B cell (primary cell): ENCODE measurements at regions not wholly inside any gene's neighbourhood (a gene's known extent, or its start where the extent isn't known, plus 50 kb on each side); places are given as distances from the start of the nearest gene placed in this dataset.

Source experiments
- ATAC-seq: fragments of 200-7000 bp; cut with Tn5 transposase; one replicate; pipeline ENCODE4 v1.10.0; 2021; ENCODE audit warnings: low read depth, mild to moderate bottlenecking, moderate number of reproducible peaks, moderate library complexity
- CTCF ChIA-PET: fragments of 350-600 bp; sonication (Branson Sonifier 250); formaldehyde crosslinking; loops from one replicate; lab custom pipeline; 2021; ENCODE audit warnings: antibody characterized with exemption, inconsistent platforms; lab: Charles Lee
- POLR2A ChIA-PET: fragments of 350-600 bp; sonication (Branson Sonifier 250); formaldehyde crosslinking; loops from one replicate; lab custom pipeline; 2021; ENCODE audit warnings: antibody characterized with exemption; lab: Charles Lee
- DNase-seq: peaks from one replicate; pipeline ENCODE4 v3.0.0; 2013
- H2AFZ ChIP-seq: 2 replicates; pipeline ENCODE4 v1.6.1; 2012; ENCODE audit warnings: mild to moderate bottlenecking, low read depth, low read length; ENCODE audit not compliant: insufficient read depth, poor library complexity, severe bottlenecking
- H3K27ac ChIP-seq, 2 donors: 1 replicate in 1 of 2; 2 replicates in 1 of 2; pipeline ENCODE4 v1.5.1; 2012 to 2013; ENCODE audit warnings: low read length in 2 of 2, mild to moderate bottlenecking in 2 of 2, moderate library complexity in 1 of 2
- H3K27me3 ChIP-seq, 4 experiments: fragments of 200-600 bp in 1 of 4; sonication (generic) in 1 of 4; replicated peaks in 1 of 4; 1 replicate in 2 of 4; 2 replicates in 2 of 4; pipeline versions ENCODE4 v1.6.1 to v1.7.0; 2013 to 2016; ENCODE audit warnings: low read length in 3 of 4, mild to moderate bottlenecking in 2 of 4, mixed read lengths in 1 of 4, moderate library complexity in 1 of 4; ENCODE audit not compliant: insufficient read depth in 4 of 4, control insufficient read depth in 3 of 4; ENCODE audit errors: control extremely low read depth in 1 of 4
- H3K36me3 ChIP-seq, 2 experiments: replicated peaks in 1 of 2; 1 replicate in 1 of 2; 2 replicates in 1 of 2; pipeline versions ENCODE4 v1.6.1 to v1.7.1; 2013; ENCODE audit warnings: low read length in 1 of 2; ENCODE audit not compliant: insufficient read depth in 2 of 2, control insufficient read depth in 1 of 2; ENCODE audit errors: control extremely low read depth in 1 of 2, extremely low read depth in 1 of 2
- H3K4me1 ChIP-seq, 2 donors: fragments of 200-600 bp in 1 of 2; sonication (generic) in 1 of 2; 1 replicate in 1 of 2; 2 replicates in 1 of 2; pipeline versions ENCODE4 v1.5.1 to v1.6.1; 2013 to 2017; ENCODE audit warnings: low read length in 2 of 2; ENCODE audit not compliant: control insufficient read depth in 2 of 2, insufficient read depth in 2 of 2
- H3K4me2 ChIP-seq: replicated peaks from 2 replicates; pipeline ENCODE3; 2012; ENCODE audit warnings: mild to moderate bottlenecking, low read depth, low read length; ENCODE audit not compliant: poor library complexity, severe bottlenecking
- H3K4me3 ChIP-seq, 5 experiments: fragments of 200-600 bp in 1 of 5; sonication (generic) in 1 of 5; 1 replicate in 3 of 5; 2 replicates in 2 of 5; pipeline versions ENCODE4 v1.5.1 to v1.7.0; 2011 to 2016; ENCODE audit warnings: low read length in 4 of 5, mild to moderate bottlenecking in 4 of 5, low read depth in 2 of 5, control low read depth in 1 of 5, moderate library complexity in 1 of 5; ENCODE audit not compliant: insufficient read depth in 1 of 5; ENCODE audit errors: control extremely low read depth in 1 of 5, extremely low read depth in 1 of 5
- H3K79me2 ChIP-seq: fragments of 200-600 bp; sonication (generic); one replicate; pipeline ENCODE4 v1.6.0; 2016; ENCODE audit warnings: low read length; ENCODE audit not compliant: control insufficient read depth, insufficient read depth
- H3K9ac ChIP-seq: fragments of 200-600 bp; sonication (generic); 2 replicates; pipeline ENCODE4 v1.6.1; 2017; ENCODE audit warnings: mild to moderate bottlenecking, low read length, moderate library complexity
- H3K9me3 ChIP-seq, 3 donors: one replicate each; pipeline versions ENCODE4 v1.6.1 to v1.7.1; 2013; ENCODE audit warnings: low read length in 2 of 3; ENCODE audit not compliant: control insufficient read depth in 2 of 3, insufficient read depth in 1 of 3; ENCODE audit errors: control extremely low read depth in 1 of 3
- H4K20me1 ChIP-seq: 2 replicates; pipeline ENCODE4 v1.6.0; 2012; ENCODE audit warnings: mild to moderate bottlenecking, low read length; ENCODE audit not compliant: insufficient read depth, control insufficient read depth, poor library complexity, severe bottlenecking
- H3K27ac Mint-ChIP-seq: one replicate; pipeline ENCODE4 v1.8.0; 2021; ENCODE audit warnings: mixed read lengths
- H3K27me3 Mint-ChIP-seq: one replicate; pipeline ENCODE4 v1.8.0; 2021; ENCODE audit warnings: mixed read lengths
- H3K4me1 Mint-ChIP-seq: one replicate; pipeline ENCODE4 v1.8.0; 2021; ENCODE audit warnings: mixed read lengths
- H3K4me3 Mint-ChIP-seq: one replicate; pipeline ENCODE4 v1.8.0; 2021; ENCODE audit warnings: mixed read lengths
- H3K9me3 Mint-ChIP-seq: one replicate; pipeline ENCODE4 v1.8.0; 2022; ENCODE audit warnings: mixed read lengths; ENCODE audit not compliant: insufficient read depth
- EZH2 ChIP-seq: IDR thresholded peaks from 2 replicates; pipeline ENCODE4 v1.6.1; 2012; ENCODE audit warnings: borderline replicate concordance, low read depth, mild to moderate bottlenecking, moderate library complexity, low read length; ENCODE audit not compliant: insufficient read depth, poor library complexity, severe bottlenecking
- WGBS: methylation state at CpG from one replicate; pipeline ENCODE4 v1.1.5; 2013; ENCODE audit warnings: missing lambda C conversion rate; ENCODE audit not compliant: insufficient coverage; 5-methylcytosine and 5-hydroxymethylcytosine counted together
- intact Hi-C: fragments of 100-400 bp; cut with micrococcal nuclease; formaldehyde crosslinking; loops from one replicate; pipeline ENCODE4 v1.10.0; 2022
- TF ChIP-seq, protein P1 (sequence below): fragments of 200-600 bp; IDR thresholded peaks from one replicate; pipeline ENCODE4 v1.8.0; 2022; ENCODE audit warnings: antibody characterized with exemption, mild to moderate bottlenecking

DNA sequence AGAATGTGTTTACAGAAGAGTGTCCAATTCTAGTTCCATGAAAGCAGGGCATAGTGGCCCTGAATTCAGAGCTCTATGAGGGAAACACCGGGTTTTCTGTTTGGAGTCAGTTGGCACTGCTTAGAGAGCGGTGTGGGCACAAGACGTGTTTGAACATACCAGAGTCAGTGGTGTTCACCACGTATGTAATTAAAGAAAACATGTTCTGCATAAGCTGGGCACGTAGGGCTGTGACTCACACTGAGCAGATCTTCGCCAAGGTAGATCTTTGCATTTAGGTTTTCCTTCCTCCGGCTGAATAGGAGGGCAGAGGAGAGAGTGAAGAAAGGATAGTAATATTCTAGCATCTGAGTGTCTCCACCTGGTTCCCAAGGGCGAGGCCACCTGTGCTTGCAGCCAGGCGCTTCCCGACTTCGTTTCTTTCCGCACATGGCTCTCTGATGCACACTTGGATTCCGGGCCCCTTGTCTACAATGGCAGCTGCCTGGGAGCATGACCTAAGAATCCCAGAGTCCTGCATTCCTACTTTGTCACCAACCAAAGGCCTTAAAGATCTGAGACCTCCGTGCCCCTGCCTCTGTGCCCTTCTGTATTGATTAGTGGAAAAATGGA lies 136.2 kb downstream of the ERMARD start:
- CTCF ChIA-PET, result no interaction called here
- Histone ChIP-seq H3K79me2 (no peaks in the 10 kb centered on the region), H3K36me3 (no peaks in the 10 kb centered on the region), H3K27ac (no peak overlapping the region), H4K20me1 (no peaks in the 10 kb centered on the region), H3K27me3 (peaks cover 0 to 3% (median 0%) of the 10 kb centered on the region in 4 experiments), H3K4me1 (no peaks in the 10 kb centered on the region), H3K9ac (no peak overlapping the region), H3K9me3 (peaks cover 0 to 19% (median 12%) of the 10 kb centered on the region in 3 donors), H3K4me2 (no peak overlapping the region), H2AFZ (no peak overlapping the region), H3K4me3 (no peak overlapping the region)
- POLR2A ChIA-PET, result no interaction called here
- Mint-ChIP-seq H3K27ac (no peak overlapping the region), H3K9me3 (peaks cover 4% of the 10 kb centered on the region), H3K4me1 (no peaks in the 10 kb centered on the region), H3K4me3 (no peak overlapping the region), H3K27me3 (peaks cover 24% of the 10 kb centered on the region)
- TF ChIP-seq, protein P1, sequence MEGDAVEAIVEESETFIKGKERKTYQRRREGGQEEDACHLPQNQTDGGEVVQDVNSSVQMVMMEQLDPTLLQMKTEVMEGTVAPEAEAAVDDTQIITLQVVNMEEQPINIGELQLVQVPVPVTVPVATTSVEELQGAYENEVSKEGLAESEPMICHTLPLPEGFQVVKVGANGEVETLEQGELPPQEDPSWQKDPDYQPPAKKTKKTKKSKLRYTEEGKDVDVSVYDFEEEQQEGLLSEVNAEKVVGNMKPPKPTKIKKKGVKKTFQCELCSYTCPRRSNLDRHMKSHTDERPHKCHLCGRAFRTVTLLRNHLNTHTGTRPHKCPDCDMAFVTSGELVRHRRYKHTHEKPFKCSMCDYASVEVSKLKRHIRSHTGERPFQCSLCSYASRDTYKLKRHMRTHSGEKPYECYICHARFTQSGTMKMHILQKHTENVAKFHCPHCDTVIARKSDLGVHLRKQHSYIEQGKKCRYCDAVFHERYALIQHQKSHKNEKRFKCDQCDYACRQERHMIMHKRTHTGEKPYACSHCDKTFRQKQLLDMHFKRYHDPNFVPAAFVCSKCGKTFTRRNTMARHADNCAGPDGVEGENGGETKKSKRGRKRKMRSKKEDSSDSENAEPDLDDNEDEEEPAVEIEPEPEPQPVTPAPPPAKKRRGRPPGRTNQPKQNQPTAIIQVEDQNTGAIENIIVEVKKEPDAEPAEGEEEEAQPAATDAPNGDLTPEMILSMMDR, result no peak
- TF ChIP-seq EZH2, result no peak
- ATAC-seq (no peak), DNase-seq (no peak)
- intact Hi-C loops, result no loop called here
- 94% methylated on average over 13 of the region's 14 CpGs for WGBS

- POLR2A ChIA-PET, result no interaction called here
- no peaks in the 10 kb centered on the region for H3K79me2 ChIP-seq
- intact Hi-C loops, result no loop called here
- no peak overlapping the region for H3K4me3 Mint-ChIP-seq
- CTCF ChIA-PET, result no interaction called here
- no peaks in the 10 kb centered on the region for H3K36me3 ChIP-seq
- H3K27ac ChIP-seq, result no peak overlapping the region
- H3K27me3 Mint-ChIP-seq, result peaks cover 29% of the 10 kb centered on the region
- no peaks in the 10 kb centered on the region for H3K4me1 Mint-ChIP-seq
- ATAC-seq, result no peak
- DNase-seq, result no peak
- no peak overlapping the region for H3K27ac Mint-ChIP-seq
- no peaks in the 10 kb centered on the region for H4K20me1 ChIP-seq
- H3K4me3 ChIP-seq, result no peak overlapping the region
- 87% methylated on average over 15 of the region's 15 CpGs for WGBS
- TF ChIP-seq, protein P1, result no peak
- no peak for TF ChIP-seq EZH2
- H3K9ac ChIP-seq, result no peak overlapping the region
- H3K27me3 ChIP-seq, result peaks cover 0 to 5% (median 1%) of the 10 kb centered on the region in 4 experiments
- H3K4me1 ChIP-seq, result no peaks in the 10 kb centered on the region
- peaks cover 4% of the 10 kb centered on the region for H3K9me3 Mint-ChIP-seq
- H3K9me3 ChIP-seq, result peaks cover 0 to 10% (median 6%) of the 10 kb centered on the region in 3 donors
- H3K4me2 ChIP-seq, result no peak overlapping the region
- no peak overlapping the region for H2AFZ ChIP-seq
Measured at GRCh38 chr6:169886631-169887227, 135.3 kb downstream of the ERMARD start.
